ENCODE measurements at regions not wholly inside any gene's neighbourhood (a gene's known extent, or its start where the extent isn't known, plus 50 kb on each side); places are given as distances from the start of the nearest gene placed in this dataset.

DNA sequence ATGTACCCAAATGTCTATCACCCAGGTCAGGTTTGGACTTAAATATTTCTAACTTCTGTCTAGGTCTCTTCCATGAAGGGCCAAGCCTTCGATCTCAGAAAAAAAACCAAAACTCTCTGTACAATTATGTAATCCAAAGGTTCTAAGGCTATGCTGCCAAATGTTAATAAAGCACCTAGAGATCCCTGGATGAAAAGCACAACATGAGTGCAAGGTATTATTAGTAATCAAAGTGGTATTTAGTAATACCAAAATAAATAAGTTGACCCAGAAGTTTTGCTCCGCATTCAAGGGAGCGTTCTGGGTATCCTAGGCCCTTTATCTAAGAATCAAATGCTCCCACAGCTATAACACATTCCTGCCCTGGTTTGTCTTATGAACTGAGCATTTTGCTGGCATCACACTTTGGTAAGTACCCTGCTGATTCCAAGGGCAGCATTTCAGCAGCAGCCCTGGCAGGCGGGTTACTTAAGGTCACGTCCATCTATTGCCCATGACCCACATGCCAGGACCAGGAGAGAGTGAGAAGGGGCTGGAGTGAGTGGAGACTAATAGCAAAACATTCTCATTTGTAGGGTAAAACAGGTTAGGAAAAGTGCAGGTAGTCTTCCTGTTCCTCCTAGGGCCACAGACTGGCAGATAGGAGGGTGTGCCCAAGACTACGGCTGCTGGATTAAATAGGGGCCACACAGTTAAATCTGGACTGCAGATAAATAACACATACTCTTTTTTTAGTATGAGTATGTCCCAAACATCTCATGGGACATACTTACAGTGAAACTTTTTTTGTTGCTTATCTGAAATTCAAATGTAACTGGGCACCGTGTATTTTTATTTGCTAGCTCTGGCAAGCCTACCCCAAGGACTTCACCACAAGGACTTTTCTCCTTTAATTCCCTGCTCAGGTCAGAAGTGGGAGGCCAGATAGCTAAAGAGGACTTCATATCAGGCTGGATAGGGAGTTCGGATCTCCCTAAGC lies 76.0 kb upstream of the SNRK start:
- DNase-seq (ENCODE audit: extremely low spot score, insufficient read length, low read depth), result no peak
- no peak for FAIRE-seq

DNA sequence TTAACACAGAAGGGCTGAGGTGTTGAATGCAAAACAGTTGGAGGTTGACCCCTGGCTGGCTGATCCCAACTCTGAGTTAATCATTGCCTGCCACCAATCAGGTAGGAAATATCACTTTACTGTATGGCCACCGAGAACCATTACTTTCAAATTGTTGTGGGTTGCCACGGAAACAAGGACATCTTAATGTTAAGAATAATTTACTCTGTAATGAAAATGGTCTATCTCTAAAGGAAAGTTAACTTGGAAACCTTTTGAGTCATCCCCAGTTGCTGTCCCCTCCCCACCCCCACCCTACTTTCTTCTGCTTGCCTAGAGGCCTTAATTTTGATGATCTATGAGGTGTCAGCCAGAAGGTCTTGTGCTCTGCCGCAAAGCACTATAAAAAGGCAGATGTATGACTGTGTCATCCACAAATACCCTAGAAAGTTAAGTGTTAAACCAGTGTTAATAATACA lies 78.7 kb upstream of the SNRK start:
- DNase-seq (ENCODE audit: extremely low spot score, insufficient read length, low read depth), result no peak
- peak; percentile 58 for FAIRE-seq

DNA sequence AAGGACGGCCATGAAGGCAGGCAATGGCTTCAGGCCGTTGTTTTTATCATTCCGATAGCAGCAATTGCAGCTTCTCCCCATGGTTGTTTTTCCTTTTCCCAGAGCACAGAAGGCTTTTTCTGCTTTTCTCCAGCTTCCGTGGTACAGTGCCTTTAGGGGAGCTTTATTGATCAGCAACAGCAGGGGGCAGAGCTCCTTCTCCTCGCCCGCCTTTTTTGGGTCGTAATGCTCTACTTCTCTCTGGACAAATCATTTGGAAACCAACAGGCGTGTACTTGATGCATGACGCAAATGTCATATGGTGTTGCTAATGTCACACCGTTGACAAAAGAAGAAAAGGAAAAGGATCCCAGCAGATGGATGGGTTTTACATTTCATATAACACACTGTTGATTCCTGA lies 79.7 kb upstream of the SNRK start:
- FAIRE-seq (peak; percentile 18), DNase-seq (ENCODE audit: extremely low spot score, insufficient read length, low read depth) (no peak)

DNA sequence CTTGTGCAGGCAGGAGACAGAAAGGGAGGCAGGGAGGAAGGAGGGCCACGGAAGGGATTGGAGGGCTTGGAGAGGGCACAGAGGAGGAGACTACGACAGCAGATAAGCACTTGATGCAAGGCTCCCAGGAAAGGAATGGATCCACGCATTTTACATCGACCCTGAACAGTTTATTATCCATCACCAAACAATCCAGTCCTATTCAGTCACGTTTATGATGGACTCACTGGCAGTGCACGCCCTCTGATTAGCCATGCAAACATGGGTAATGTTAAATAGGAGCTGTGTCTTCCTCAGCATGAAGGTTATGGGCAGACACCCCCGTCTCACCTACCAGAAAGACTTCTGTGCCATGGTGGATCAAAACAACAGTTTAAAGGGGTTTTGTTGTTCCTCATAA lies 80.2 kb upstream of the SNRK start:
- FAIRE-seq (no peak), DNase-seq (ENCODE audit: extremely low spot score, insufficient read length, low read depth) (no peak)

DNA sequence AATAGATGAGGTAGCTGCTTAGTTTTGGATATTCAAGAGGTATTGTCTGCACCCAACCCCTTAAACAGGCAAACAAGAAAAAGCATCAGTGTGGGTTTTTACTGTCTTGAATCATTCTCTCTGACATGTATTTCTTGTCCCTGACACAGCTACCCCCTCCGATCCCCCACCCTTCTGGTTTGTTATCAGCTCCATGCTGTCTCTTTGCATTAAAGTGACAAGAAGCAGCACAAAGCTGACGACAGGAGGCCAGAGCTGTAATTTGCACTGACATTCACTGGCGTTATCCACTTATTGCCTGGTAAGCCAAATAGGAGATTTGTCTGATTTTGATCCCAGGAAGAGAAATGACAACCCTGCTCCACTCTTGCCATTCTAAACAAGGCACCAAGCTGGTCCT lies 83.3 kb upstream of the SNRK start:
- DNase-seq (ENCODE audit: extremely low spot score, insufficient read length, low read depth) (no peak), FAIRE-seq (no peak)

DNA sequence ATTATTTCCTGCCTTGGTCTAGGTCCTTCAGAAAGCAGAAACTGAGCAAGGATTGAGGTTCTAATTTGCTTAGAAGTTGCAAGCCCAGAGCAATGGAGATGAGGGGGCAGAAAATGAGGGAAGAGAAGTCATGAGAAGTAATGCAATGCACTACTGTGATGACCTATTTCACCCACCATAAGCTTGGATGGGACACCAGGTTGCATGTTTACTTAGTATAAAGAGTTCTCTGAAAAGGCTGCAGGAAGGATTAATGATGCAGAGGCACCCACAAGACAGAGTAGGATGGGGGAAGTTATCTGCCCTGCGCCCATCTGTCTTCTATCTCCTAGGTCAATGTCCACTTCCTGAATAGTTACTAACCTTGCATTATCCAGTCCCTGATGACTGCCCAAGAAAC lies 84.8 kb upstream of the SNRK start:
- DNase-seq (ENCODE audit: extremely low spot score, insufficient read length, low read depth) (no peak), FAIRE-seq (no peak)

DNA sequence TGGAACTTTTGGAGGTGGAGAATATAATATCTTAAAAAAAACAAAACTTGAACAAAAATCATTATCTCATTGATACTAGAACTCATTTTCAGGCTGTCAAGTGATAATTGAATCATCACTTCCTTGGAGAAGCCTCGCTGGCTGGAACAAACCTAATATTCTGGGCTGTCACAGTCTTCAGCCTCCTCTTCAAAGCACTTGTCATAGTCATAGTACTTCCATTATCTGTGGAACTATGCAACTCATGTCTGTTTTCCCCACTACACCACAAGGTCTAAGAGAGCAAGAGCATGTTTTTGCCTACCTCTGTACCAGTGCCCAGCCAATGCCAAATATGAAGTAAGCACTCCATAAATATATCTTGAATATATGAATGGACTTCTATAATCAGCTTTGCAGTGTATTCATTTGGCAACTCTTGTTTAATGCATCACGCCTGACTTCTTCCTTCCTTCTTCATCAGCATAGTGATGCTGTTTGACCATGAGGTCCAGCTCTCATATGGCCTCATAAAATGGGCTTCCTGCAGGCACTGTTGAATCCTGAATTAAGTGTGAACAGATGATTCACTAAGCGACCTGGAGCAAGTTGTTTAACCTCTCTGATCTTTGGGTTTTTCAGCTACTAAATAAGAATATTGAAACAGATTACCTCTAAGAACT lies 86.6 kb upstream of the SNRK start:
- DNase-seq (ENCODE audit: extremely low spot score, insufficient read length, low read depth) (no peak), FAIRE-seq (no peak)

DNA sequence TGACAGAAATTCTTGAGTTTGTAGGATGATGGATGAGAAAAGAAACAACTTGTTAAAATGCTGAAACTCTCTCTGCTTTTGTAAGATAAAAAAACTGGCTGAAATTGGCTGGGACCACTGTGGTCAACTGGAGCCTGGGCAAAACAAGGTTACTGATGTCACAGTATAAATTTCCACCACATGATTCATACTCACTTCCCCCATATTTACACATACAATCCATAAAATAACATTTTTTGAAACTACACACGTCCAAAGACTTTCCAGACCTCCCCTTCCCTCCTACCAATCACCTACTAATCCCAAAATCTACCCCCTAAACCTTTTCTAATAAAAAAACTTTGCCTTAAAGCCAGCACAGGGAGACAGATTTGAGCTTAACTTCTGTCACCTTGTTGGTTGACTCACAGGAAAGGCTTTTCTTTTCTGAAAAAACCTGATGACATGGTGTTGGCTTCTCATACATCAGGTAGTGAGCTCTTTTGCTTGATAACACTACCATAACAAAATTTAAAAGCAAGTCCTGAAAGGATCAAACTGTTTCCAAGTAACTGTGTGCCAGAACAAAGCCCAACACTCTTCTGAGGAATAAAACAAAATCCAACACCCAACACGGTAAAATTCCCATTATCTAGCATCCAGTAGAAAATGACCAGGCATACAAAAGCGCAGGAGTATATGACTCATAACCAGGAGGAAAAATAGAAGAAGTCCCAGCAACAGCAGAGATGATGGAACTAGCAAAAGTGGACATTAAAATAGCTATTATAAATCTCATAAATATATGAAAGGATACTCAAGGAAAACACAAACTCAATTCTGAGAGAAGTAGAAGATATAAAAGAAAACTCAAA lies 87.3 kb upstream of the SNRK start:
- FAIRE-seq, result no peak
- no peak for DNase-seq (ENCODE audit: extremely low spot score, insufficient read length, low read depth)

DNA sequence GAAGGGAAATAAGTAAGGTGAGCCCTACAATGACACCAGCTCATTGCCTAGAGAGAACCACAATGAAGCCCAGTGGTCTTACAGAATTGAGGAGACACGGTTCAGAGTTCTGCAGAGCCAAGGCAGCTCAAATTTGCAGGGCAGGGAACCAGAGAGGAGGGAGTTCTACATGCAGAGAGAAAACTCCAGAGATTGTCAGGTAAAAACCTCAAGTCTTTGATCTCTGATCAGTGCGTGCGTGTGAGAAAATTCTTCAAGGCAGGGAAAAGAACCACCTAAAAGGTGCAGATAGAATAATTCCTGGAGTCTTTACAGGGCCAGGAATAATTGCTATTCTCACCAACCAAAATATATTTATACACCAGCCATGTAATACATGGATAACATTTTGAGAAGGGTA lies 88.0 kb upstream of the SNRK start:
- FAIRE-seq (no peak), DNase-seq (ENCODE audit: extremely low spot score, insufficient read length, low read depth) (no peak)

DNA sequence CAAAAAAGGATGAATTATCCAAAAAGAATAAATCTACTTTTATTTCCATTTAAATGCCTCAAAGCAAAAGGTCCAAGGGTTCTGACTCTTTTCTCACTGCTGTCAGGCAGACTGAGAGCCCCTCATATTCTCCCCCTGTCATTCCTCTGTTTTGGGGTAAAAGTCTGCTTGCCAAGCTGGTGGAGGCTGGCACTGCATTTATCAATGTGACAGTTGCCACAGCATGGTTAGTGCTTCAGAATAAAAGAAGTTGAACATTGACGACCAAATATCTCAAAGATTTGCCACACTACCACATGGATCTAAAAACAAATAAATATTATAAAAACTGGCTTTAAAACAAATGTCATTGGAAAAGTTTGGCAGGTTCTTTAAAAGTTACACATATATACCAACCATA lies 89.2 kb upstream of the SNRK start:
- FAIRE-seq (no peak), DNase-seq (ENCODE audit: extremely low spot score, insufficient read length, low read depth) (no peak)

DNA sequence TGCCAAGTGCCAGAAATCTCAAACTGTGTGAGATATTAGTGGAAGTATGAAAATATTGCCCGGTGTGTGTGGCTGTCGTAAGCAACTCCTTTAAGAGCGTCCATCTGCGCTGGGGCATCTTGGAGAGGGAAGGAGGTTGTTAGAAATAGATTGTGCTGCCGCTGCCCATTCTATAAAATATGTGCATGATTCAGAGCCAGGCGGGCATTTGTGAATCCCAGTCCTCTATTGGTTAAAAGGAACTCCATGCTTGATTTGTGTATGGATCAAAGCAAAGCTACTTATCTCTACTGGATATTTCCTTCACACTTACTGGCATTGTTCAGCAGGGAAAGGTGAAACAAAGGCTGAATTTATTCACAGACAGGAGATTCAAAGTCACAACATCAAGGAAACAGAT lies 89.6 kb upstream of the SNRK start:
- no peak for FAIRE-seq
- no peak for DNase-seq (ENCODE audit: extremely low spot score, insufficient read length, low read depth)

DNA sequence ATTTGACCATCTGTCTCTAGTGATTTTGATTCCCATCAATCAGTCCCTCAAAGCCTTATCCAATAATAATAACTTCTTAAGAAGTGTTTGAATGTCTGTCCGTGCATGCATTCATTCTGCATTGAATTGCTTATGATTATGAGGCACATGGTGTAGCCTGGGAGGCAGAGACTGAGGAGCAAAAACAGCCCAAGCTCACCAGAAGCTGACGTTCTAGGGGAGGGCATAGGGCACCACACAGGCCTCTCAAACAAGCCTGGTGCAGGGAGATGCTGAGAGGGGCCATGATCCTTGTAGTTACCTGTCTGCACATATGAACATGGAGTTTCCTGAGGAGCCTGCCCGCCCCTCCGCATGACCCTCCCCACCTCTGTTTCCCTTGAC lies 89.2 kb upstream of the POMGNT2 start:
- FAIRE-seq (no peak), DNase-seq (ENCODE audit: extremely low spot score, insufficient read length, low read depth) (no peak)

DNA sequence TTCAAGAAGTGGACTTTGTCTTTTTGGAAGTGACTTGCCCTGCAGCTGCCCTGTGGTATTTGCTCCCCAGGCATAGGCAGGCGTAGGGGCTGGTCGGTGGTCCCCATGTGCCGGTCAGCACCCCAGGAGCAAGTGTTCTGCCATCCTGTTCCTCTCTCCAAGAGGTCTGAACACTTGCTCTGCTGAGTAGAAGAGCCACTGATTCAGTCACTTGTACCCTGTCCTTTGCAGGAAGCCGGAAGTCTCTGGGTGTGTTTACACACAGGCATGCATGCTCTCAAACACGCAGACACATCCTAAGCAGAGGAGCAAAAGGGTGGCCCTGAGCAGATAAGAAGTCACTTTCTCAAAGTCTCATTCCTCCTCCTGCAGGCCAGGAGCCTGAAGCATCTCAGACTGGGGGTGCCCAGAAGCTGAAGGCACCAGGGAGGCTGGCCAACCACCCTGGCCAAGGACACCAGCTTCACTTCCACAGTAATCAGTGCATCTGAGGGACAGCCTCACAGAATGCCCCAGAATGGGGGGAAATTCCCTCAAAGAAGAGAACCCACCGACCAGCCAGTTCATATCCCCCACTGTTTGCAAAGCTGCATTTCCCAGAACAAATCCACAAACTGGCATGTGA lies 88.7 kb upstream of the POMGNT2 start:
- no peak for FAIRE-seq
- no peak for DNase-seq (ENCODE audit: extremely low spot score, insufficient read length, low read depth)

DNA sequence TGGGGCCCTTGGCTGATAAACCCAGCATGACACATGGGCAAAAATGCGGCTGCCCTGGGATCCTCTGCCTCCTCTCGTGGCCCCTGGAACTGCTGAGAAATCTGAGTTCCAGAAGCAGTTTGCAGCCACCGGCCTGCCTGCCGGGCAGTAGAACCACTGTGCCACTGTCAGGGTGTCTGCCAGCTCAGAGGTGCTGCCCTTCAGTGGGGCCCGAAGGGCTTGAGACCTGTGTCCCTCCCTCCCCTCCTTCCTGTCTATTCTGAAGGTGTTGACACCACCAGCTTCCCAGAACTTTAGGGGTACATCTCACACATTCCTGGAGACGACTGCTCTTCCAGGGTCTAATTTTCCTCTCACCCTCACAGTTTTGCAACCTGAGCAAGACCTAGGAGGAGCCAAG lies 88.2 kb upstream of the POMGNT2 start:
- no peak for FAIRE-seq

DNA sequence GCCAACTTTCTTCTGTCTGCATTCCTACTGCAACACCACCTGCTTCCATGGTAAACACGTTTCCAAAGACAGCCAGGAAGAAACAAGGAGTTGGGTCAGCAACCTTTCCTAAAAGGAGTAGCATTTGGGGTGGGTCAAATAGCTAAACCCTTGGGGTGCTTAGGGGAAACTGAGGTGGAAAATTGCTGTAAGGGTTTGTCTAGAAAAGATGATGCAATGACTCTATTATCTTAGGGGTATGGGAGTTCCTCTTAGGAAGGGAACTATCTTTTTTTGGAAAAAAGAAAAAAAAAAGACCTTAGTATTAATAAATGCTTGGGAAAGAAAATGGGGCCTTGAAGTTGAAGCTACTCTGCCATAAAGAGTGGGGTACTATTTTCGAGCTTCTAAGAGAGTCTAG lies 86.1 kb upstream of the POMGNT2 start:
- no peak for DNase-seq (ENCODE audit: extremely low spot score, insufficient read length, low read depth)
- FAIRE-seq, result no peak

More for the DNA sequence above, 88.2 kb upstream of the POMGNT2 start:
- DNase-seq (ENCODE audit: extremely low spot score, insufficient read length, low read depth), result no peak

DNA sequence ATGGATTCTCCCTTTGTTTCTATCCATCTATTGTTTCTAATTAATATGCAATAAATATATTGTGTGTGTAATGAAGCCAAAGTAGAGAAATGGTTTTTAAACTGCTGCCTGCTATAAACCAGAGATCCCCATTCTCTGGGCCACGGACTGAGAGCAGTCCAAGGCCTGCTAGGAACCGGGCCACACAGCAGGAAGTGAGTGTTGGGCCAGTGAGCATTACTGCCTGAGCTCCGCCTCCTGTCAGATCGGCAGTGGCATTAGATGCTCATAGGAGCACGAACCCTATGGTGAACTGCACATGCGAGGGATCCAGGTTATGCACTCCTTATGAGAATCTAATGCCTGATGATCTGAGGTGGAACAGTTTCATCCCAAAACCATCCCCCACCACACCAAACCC lies 85.2 kb upstream of the POMGNT2 start:
- DNase-seq (ENCODE audit: extremely low spot score, insufficient read length, low read depth) (no peak), FAIRE-seq (no peak)

DNA sequence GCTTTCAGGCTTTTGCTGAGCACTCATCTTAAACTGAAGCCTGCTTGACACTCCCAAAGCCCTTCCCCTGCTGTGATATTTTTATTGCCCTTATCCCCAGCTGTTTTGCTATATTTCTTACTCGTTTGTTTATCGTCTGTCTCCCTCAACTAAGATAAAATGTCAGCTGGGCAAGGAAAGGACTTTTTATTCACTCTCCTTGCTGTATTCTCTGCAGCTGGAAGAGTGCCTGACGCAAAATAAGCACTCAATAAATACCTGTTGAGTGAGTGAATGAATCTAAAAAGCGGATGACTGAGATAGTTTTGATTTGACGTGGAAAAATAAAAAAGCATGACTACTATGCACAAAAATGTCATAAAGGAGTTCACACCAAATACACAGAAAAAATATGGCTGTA lies 84.8 kb upstream of the POMGNT2 start:
- DNase-seq (ENCODE audit: extremely low spot score, insufficient read length, low read depth) (no peak), FAIRE-seq (no peak)

DNA sequence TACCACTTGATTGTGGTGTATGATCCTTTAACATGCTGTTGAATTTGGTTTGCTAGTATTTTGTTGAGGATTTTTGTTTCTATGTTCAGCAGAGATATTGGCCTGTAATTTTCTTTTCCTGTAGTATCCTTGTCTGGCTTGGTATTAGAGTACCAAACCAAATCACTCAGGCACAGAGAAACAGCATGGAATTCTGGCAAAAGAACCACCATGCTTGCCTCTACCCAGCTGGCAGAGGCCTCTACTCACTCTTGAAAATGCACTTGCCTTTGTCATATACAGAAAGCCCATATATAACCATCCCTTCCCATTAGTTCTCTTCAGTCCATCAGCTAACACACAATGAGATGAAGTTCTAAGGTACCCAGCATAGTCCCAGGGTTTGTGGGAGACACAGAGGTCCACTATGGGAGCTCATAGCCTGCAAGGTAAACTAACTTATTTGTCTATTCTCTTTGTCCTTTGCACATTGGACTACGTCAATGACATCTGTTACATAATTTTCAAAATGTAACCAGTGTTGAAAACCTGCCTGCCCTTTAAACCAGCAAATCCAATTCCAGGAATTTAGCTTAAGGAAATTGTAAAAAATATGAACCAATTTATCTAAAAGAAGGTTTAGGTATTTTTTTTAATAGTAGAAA lies 82.1 kb upstream of the POMGNT2 start:
- FAIRE-seq (no peak), DNase-seq (ENCODE audit: extremely low spot score, insufficient read length, low read depth) (no peak)

DNA sequence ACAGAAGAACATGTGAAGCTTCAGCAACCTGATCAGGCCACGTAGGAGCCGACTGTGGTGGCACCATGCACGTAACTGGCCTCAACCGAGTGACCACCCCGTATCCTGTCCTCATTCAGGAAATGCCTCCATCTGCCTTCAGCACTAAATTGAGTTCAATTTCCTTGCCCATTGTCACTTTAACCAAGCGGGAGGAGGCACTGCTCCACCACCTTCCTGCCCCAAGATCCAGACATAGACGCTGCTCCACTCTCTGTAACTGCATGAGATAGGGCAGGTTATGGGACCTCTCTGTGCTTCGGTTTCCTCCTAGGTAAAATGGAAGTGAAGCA lies 80.1 kb upstream of the POMGNT2 start:
- DNase-seq (ENCODE audit: extremely low spot score, insufficient read length, low read depth), result no peak
- FAIRE-seq, result no peak
